NCI-H345 (cell line): ENCODE measurements at regions not wholly inside any gene's neighbourhood (a gene's known extent, or its start where the extent isn't known, plus 50 kb on each side); places are given as distances from the start of the nearest gene placed in this dataset.

ENCODE experiments used
- DNase-seq: peaks from one replicate; lab custom pipeline; 2025; lab: John Stamatoyannopoulos, UW

- DNase-seq, result no peak
Observed at GRCh38 chr12:81022531-81022930, 55.3 kb upstream of the ACSS3 start.

DNA sequence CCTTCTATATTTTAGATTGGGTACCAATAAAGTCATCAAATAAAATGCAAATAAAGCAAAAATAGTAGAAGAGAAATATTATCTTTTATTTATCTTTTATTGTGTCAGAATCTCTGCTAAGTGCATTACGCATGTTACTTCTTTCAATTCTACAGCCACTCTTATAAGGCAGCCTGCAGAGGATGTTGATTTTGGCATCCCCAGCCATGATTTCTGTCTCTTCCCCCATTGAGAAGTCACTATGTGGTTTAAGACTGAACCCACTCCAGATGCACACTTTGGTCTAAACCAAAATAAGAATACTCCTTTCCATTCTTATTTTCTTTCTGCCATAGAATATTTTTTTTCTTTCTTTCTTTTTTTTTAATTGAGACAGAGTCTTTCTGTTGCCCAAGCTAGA is 56.0 kb upstream of the ACSS3 start:
- peak; percentile 9 for DNase-seq

- no peak for DNase-seq
Observed at GRCh38 chr12:81021131-81021748, 56.6 kb upstream of the ACSS3 start.

DNA sequence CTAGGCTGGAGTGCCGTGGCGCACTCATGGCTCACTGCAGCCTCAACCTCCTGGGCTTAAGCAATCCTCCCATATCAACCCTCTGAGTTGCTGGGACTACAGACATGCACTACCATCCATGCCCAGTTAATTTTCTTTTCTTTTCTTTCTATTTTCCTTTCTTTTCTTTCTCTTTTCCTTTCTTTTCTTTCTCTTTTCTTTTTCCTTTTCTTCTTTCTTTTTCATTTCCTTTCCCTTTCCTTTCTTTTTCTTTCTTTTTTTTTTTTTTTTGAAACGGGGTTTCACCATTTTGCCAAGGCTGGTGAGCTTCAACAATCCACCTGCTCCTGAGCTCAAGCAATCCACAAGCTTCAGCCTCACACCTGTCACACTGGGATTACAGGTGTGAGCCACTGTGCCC is 60.1 kb upstream of the ACSS3 start:
- DNase-seq, result no peak

- DNase-seq, result no peak
Observed at GRCh38 chr12:81015510-81015909, 62.4 kb upstream of the ACSS3 start.

GRCh38 chr12:81010641-81011040 is 67.2 kb upstream of the ACSS3 start:
- DNase-seq, result no peak

- no peak for DNase-seq
Observed at GRCh38 chr12:81005606-81006005, 67.9 kb upstream of the LIN7A start.

DNA sequence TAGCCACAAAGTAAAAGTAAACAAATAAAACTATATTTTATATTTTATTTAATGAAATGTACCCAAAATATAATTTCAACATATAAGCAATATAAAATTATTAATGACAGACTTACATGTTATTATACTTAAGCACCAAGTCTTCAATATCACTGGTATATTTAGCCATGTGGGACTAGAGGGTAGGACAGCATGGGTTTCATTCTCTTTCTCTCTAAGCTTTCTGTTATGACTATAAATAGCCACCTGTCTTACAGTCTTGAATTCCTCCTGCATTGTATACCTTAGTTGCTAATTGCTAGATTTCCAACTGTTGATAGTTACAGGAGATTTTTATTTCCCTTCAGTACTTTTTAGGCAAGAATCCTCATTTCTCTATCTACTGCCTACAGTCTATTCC is 63.1 kb upstream of the LIN7A start:
- no peak for DNase-seq

DNA sequence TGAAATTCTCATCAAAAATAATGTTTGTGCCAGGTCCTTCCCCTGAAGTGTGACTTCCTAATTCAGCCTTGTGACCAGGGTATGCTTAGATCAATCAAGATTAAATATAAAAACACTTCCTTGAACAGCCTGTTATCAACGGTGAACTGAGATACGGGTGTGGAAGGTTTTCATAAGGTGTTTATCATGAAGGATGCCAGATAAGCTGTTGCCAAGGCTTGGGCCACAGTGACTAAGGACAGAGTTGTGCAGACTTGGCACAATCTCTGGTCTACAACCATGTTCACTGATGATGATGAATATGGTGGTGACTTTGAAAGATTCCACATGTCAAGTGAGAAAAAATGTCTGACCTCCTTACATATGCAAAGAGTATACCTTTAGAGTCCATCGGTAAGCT is 51.3 kb upstream of the LIN7A start:
- DNase-seq, result no peak
